Esophagus squamous epithelium (tissue), 5 donors: ENCODE measurements at regions not wholly inside any gene's neighbourhood (a gene's known extent, or its start where the extent isn't known, plus 50 kb on each side); places are given as distances from the start of the nearest gene placed in this dataset.

Experiments
- DNase-seq: peaks from one replicate; lab custom pipeline; 2025; lab: John Stamatoyannopoulos, UW
- H3K27ac ChIP-seq, 4 donors: fragments of 200-600 bp; sonication (generic); one replicate each; pipeline ENCODE4 v1.5.1; 2016 to 2019; ENCODE audit warnings: mild to moderate bottlenecking in 1 of 4
- H3K27me3 ChIP-seq, 4 donors: fragments of 200-600 bp; sonication (generic); 1 replicate in 3 of 4; 2 replicates in 1 of 4; pipeline versions ENCODE4 v1.5.1 to v1.6.0; 2017 to 2021; ENCODE audit warnings: antibody characterized with exemption in 1 of 4
- H3K36me3 ChIP-seq, 3 donors: fragments of 200-600 bp; sonication (generic); one replicate each; pipeline ENCODE4 v1.5.1; 2016 to 2019
- H3K4me1 ChIP-seq, 3 donors: fragments of 200-600 bp; sonication (generic); one replicate each; pipeline ENCODE4 v1.5.1; 2017 to 2019
- H3K4me3 ChIP-seq, 4 donors: fragments of 200-600 bp; sonication (generic); 1 replicate in 3 of 4; 2 replicates in 1 of 4; pipeline ENCODE4 v1.5.1; 2016 to 2019; ENCODE audit warnings: mild to moderate bottlenecking in 2 of 4, moderate library complexity in 1 of 4
- H3K9me3 ChIP-seq, 3 donors: fragments of 200-600 bp; sonication (generic); one replicate each; pipeline ENCODE4 v1.5.1; 2016 to 2019
- CTCF ChIP-seq, 6 experiments: fragments of 450-650 bp in 4 of 6; fragments of 200-600 bp in 2 of 6; sonication (generic) in 2 of 6; IDR thresholded peaks; one replicate each; pipeline ENCODE4 v1.5.1; 2016 to 2019; ENCODE audit warnings: antibody characterized with exemption in 6 of 6, mild to moderate bottlenecking in 4 of 6, moderate library complexity in 4 of 6
- POLR2A ChIP-seq, 4 donors: fragments of 450-650 bp; IDR thresholded peaks; one replicate each; pipeline ENCODE4 v1.6.1; 2017; ENCODE audit warnings: antibody characterized with exemption in 4 of 4, mild to moderate bottlenecking in 4 of 4, moderate library complexity in 3 of 4
- WGBS, 2 donors: methylation state at CpG; one replicate each; pipeline ENCODE4 v1.1.5; 2018; 5-methylcytosine and 5-hydroxymethylcytosine counted together
- intact Hi-C: fragments of 100-400 bp; cut with DNase I; formaldehyde crosslinking; loops from one replicate; pipeline ENCODE4 v1.15.0; 2022
- donor health status: DM: yes; HTN: yes; CAD: no.

GRCh38 chr4:117793845-117794480 lies 240.3 kb upstream of the NDST3 start:
- Histone ChIP-seq H3K4me1 (no peaks in the 10 kb centered on the region), H3K4me3 (no peak overlapping the region), H3K36me3 (no peaks in the 10 kb centered on the region), H3K27me3 (no peaks in the 10 kb centered on the region), H3K9me3 (no peaks in the 10 kb centered on the region), H3K27ac (no peak overlapping the region)
- intact Hi-C loops: no loop called here
- DNase-seq: no peak
- TF ChIP-seq CTCF (IDR thresholded peaks at IDR 0.05) (no peak), POLR2A (IDR thresholded peaks at IDR 0.05) (no peak)
- WGBS, 2 donors: 26% methylated on average over 3 of the region's 3 CpGs

GRCh38 chr4:117796677-117797076 lies 237.6 kb upstream of the NDST3 start:
- Histone ChIP-seq H3K4me1 (no peaks in the 10 kb centered on the region), H3K9me3 (no peaks in the 10 kb centered on the region), H3K27me3 (no peaks in the 10 kb centered on the region), H3K36me3 (no peaks in the 10 kb centered on the region), H3K4me3 (no peak overlapping the region), H3K27ac (no peak overlapping the region)
- WGBS, 2 donors: 17 to 20% methylated on average over 1 of the region's 1 CpG
- no peak for DNase-seq
- intact Hi-C loops: no loop called here
- TF ChIP-seq CTCF (IDR thresholded peaks at IDR 0.05): no peak
- TF ChIP-seq POLR2A (IDR thresholded peaks at IDR 0.05): no peak

- no peak for DNase-seq
- intact Hi-C loops: no loop called here
- Histone ChIP-seq H3K27ac (no peak overlapping the region), H3K27me3 (no peaks in the 10 kb centered on the region), H3K9me3 (no peaks in the 10 kb centered on the region), H3K4me1 (no peaks in the 10 kb centered on the region), H3K36me3 (no peaks in the 10 kb centered on the region), H3K4me3 (no peak overlapping the region)
- TF ChIP-seq POLR2A (IDR thresholded peaks at IDR 0.05): no peak
- WGBS, 2 donors: 71 to 76% methylated on average over 6 of the region's 6 CpGs
These were observed 233.7 kb upstream of the NDST3 start for GRCh38 chr4:117800636-117801035.

- Histone ChIP-seq H3K36me3 (no peaks in the 10 kb centered on the region), H3K27ac (no peak overlapping the region), H3K4me3 (no peak overlapping the region), H3K9me3 (no peaks in the 10 kb centered on the region), H3K27me3 (no peaks in the 10 kb centered on the region), H3K4me1 (no peaks in the 10 kb centered on the region)
- intact Hi-C loops: no loop called here
- DNase-seq: no peak
- WGBS, 2 donors: 59 to 63% methylated on average over 2 of the region's 2 CpGs
- TF ChIP-seq POLR2A (IDR thresholded peaks at IDR 0.05) (no peak), CTCF (IDR thresholded peaks at IDR 0.05) (no peak)
These were observed 232.5 kb upstream of the NDST3 start for GRCh38 chr4:117801756-117802155.

GRCh38 chr4:117811731-117812130 lies 222.6 kb upstream of the NDST3 start:
- intact Hi-C loops: no loop called here
- H3K4me1 ChIP-seq: no peaks in the 10 kb centered on the region
- H3K4me3 ChIP-seq: no peak overlapping the region
- WGBS, 2 donors: 84 to 96% methylated on average over 1 of the region's 1 CpG
- DNase-seq: no peak
- TF ChIP-seq POLR2A (IDR thresholded peaks at IDR 0.05): no peak
- H3K27me3 ChIP-seq: no peaks in the 10 kb centered on the region
- H3K27ac ChIP-seq: no peak overlapping the region
- H3K9me3 ChIP-seq: no peaks in the 10 kb centered on the region
- no peaks in the 10 kb centered on the region for H3K36me3 ChIP-seq

GRCh38 chr4:117814277-117815246 lies 219.7 kb upstream of the NDST3 start:
- Histone ChIP-seq H3K9me3 (no peaks in the 10 kb centered on the region), H3K27me3 (no peaks in the 10 kb centered on the region), H3K36me3 (no peaks in the 10 kb centered on the region), H3K4me1 (no peaks in the 10 kb centered on the region), H3K4me3 (no peak overlapping the region), H3K27ac (no peak overlapping the region)
- no peak for DNase-seq
- intact Hi-C loops: no loop called here
- 60 to 61% methylated on average over 5 of the region's 5 CpGs for whole genome bisulfite sequencing, 2 donors
- TF ChIP-seq POLR2A (IDR thresholded peaks at IDR 0.05) (no peak), CTCF (IDR thresholded peaks at IDR 0.05) (no peak)
